GM23338 (cell line): ENCODE measurements at regions not wholly inside any gene's neighbourhood (a gene's known extent, or its start where the extent isn't known, plus 50 kb on each side); places are given as distances from the start of the nearest gene placed in this dataset.
A peak's percentile ranks its signal among the peaks of the same experiment; 100 is the strongest.

ENCODE experiments used
- ATAC-seq: fragments of 200-7000 bp; cut with Tn5 transposase; 3 replicates; pipeline ENCODE4 v1.9.1; 2020
- DNase-seq: peaks from one replicate; pipeline ENCODE4 v3.0.0-alpha.2; 2015; ENCODE audit warnings: low spot score
- H2AFZ ChIP-seq: fragments of 200-600 bp; sonication (generic); 2 replicates; pipeline ENCODE4 v1.8.0; 2016; ENCODE audit warnings: antibody characterized with exemption, mild to moderate bottlenecking, moderate library complexity
- H3F3A ChIP-seq: fragments of 200-600 bp; sonication (generic); replicated peaks from 2 replicates; pipeline ENCODE4 v1.8.0; 2017; ENCODE audit warnings: antibody characterized with exemption, mixed run types, low read depth
- H3K27ac ChIP-seq: fragments of 200-600 bp; sonication (generic); 2 replicates; pipeline ENCODE4 v1.6.1; 2016; ENCODE audit warnings: low read depth
- H3K27me3 ChIP-seq: fragments of 200-600 bp; sonication (generic); 2 replicates; pipeline ENCODE4 v1.8.0; 2016; ENCODE audit warnings: mild to moderate bottlenecking, mixed run types, moderate library complexity; ENCODE audit not compliant: insufficient read depth
- H3K36me3 ChIP-seq: fragments of 200-600 bp; sonication (generic); 2 replicates; pipeline ENCODE4 v1.8.0; 2016; ENCODE audit warnings: mild to moderate bottlenecking; ENCODE audit not compliant: insufficient read depth
- H3K4me1 ChIP-seq: fragments of 200-600 bp; sonication (generic); 2 replicates; pipeline ENCODE4 v1.8.0; 2016; ENCODE audit warnings: mild to moderate bottlenecking, moderate library complexity; ENCODE audit not compliant: insufficient read depth
- H3K4me2 ChIP-seq: fragments of 200-600 bp; sonication (generic); 2 replicates; pipeline ENCODE4 v1.7.1; 2017; ENCODE audit warnings: mixed run types
- H3K4me3 ChIP-seq: fragments of 200-600 bp; sonication (generic); 2 replicates; pipeline ENCODE4 v1.6.1; 2016; ENCODE audit warnings: mixed run types
- H3K79me2 ChIP-seq: fragments of 200-600 bp; sonication (generic); replicated peaks from 2 replicates; pipeline ENCODE4 v1.8.0; 2017; ENCODE audit warnings: mild to moderate bottlenecking; ENCODE audit not compliant: insufficient read depth
- H3K9me2 ChIP-seq: fragments of 200-600 bp; sonication (generic); 2 replicates; pipeline ENCODE4 v1.8.0; 2017; ENCODE audit not compliant: insufficient read depth
- H4K20me1 ChIP-seq: fragments of 200-600 bp; sonication (generic); replicated peaks from 2 replicates; pipeline ENCODE4 v1.8.0; 2017; ENCODE audit warnings: mild to moderate bottlenecking; ENCODE audit not compliant: insufficient read depth
- H3K27ac Mint-ChIP-seq: 2 replicates; pipeline ENCODE4 v1.8.0; 2020; ENCODE audit warnings: inconsistent platforms, mild to moderate bottlenecking, moderate library complexity, mixed read lengths
- H3K27me3 Mint-ChIP-seq: 3 replicates; pipeline ENCODE4 v1.8.0; 2022; ENCODE audit warnings: low read depth, mild to moderate bottlenecking, moderate library complexity, mixed read lengths, inconsistent platforms; ENCODE audit not compliant: insufficient read depth, poor library complexity
- H3K36me3 Mint-ChIP-seq: 3 replicates; pipeline ENCODE4 v1.8.0; 2021; ENCODE audit warnings: low read depth, mild to moderate bottlenecking, inconsistent platforms, moderate library complexity, mixed read lengths
- H3K4me1 Mint-ChIP-seq: 3 replicates; pipeline ENCODE4 v1.8.0; 2020; ENCODE audit warnings: mild to moderate bottlenecking, inconsistent platforms, mixed read lengths
- H3K4me3 Mint-ChIP-seq: 3 replicates; pipeline ENCODE4 v1.8.0; 2021; ENCODE audit warnings: moderate library complexity, mild to moderate bottlenecking, inconsistent platforms, mixed read lengths
- H3K9me3 Mint-ChIP-seq: 3 replicates; pipeline ENCODE4 v1.8.0; 2020; ENCODE audit warnings: moderate library complexity, mild to moderate bottlenecking, inconsistent platforms, mixed read lengths
- CREB1 ChIP-seq: fragments of 250-450 bp; sonication (Bioruptor Pico); IDR thresholded peaks from 2 replicates; pipeline ENCODE4 v1.5.0; 2020; ENCODE audit warnings: low read depth, mild to moderate bottlenecking, moderate library complexity
- CTCF ChIP-seq, 2 experiments: fragments of 200-600 bp in 1 of 2; sonication (generic) in 1 of 2; conservative IDR thresholded peaks; 2 replicates each; pipeline versions ENCODE4 v1.5.1 to v1.6.1; 2016 to 2017; ENCODE audit warnings: antibody characterized with exemption in 2 of 2, low read depth in 2 of 2, mild to moderate bottlenecking in 2 of 2, moderate library complexity in 1 of 2
- ETS1 ChIP-seq: IDR thresholded peaks from 2 replicates; pipeline ENCODE4 v1.6.1; 2016; ENCODE audit warnings: antibody characterized with exemption
- EZH2phosphoT487 ChIP-seq: fragments of 200-600 bp; sonication (generic); IDR thresholded peaks from one replicate; pipeline ENCODE4 v1.8.1; 2018; ENCODE audit warnings: antibody characterized with exemption; ENCODE audit not compliant: unreplicated experiment
- JUNB ChIP-seq: IDR thresholded peaks from one replicate; pipeline ENCODE4 v1.6.1; 2016; ENCODE audit warnings: antibody characterized with exemption; ENCODE audit not compliant: unreplicated experiment
- NANOG ChIP-seq: IDR thresholded peaks from 2 replicates; pipeline ENCODE4 v1.6.1; 2016; ENCODE audit warnings: antibody characterized with exemption, borderline replicate concordance
- POLR2AphosphoS5 ChIP-seq: IDR thresholded peaks from 2 replicates; pipeline ENCODE4 v1.6.1; 2016; ENCODE audit warnings: antibody characterized with exemption, low read depth
- REST ChIP-seq: IDR thresholded peaks from one replicate; pipeline ENCODE4 v1.6.1; 2018; ENCODE audit warnings: antibody characterized with exemption; ENCODE audit not compliant: unreplicated experiment
- STAT1 ChIP-seq: IDR thresholded peaks from one replicate; pipeline ENCODE4 v1.6.1; 2016; ENCODE audit warnings: antibody characterized with exemption; ENCODE audit not compliant: unreplicated experiment
- ZNF114 ChIP-seq: fragments of 250-450 bp; sonication (Bioruptor Pico); IDR thresholded peaks from 2 replicates; pipeline ENCODE4 v1.5.0; 2020; ENCODE audit warnings: mild to moderate bottlenecking, moderate library complexity
- ZNF462 ChIP-seq: fragments of 250-450 bp; sonication (Bioruptor Pico); IDR thresholded peaks from 2 replicates; pipeline ENCODE4 v1.5.0; 2020; ENCODE audit warnings: mild to moderate bottlenecking, moderate library complexity

GRCh38 chr13:44842158-44842557, 147.1 kb downstream of the NUFIP1 start (continued):
- TF ChIP-seq CTCF (conservative IDR thresholded peaks at IDR 0.05; ENCODE audit: low read depth in 2 of 2) (no peak), REST (no peak), ZNF114 (CRISPR knock-in tag) (no peak), NANOG (no peak), POLR2AphosphoS5 (no peak), JUNB (no peak), STAT1 (no peak)

GRCh38 chr13:44840131-44840530, 149.1 kb downstream of the NUFIP1 start:
- H3K9me2 ChIP-seq = peaks cover 15% of the 10 kb centered on the region
- 0 out of 2 replicates have a peak overlapping the region, but pooled peaks have one; percentile 29 for H2AFZ ChIP-seq
- H3K79me2 ChIP-seq = no peaks in the 10 kb centered on the region
- no peaks in the 10 kb centered on the region for H4K20me1 ChIP-seq
- no peak for DNase-seq
- no peak overlapping the region for H3K4me3 Mint-ChIP-seq
- H3K4me2 ChIP-seq = no peak overlapping the region
- H3K27ac ChIP-seq = no peak overlapping the region
- H3K27ac Mint-ChIP-seq = no peak overlapping the region
- no peak overlapping the region for H3K4me3 ChIP-seq
- no peaks in the 10 kb centered on the region; the same call in 1 of the 2 replicates for H3K4me1 ChIP-seq
- no peaks in the 10 kb centered on the region for H3K36me3 ChIP-seq
- H3K4me1 Mint-ChIP-seq = no peaks in the 10 kb centered on the region
- H3K27me3 ChIP-seq = no peaks in the 10 kb centered on the region
- H3K36me3 Mint-ChIP-seq = no peaks in the 10 kb centered on the region
- ATAC-seq = no peak
- no peaks in the 10 kb centered on the region for H3K9me3 Mint-ChIP-seq
- no peaks in the 10 kb centered on the region for H3F3A ChIP-seq
- no peaks in the 10 kb centered on the region for H3K27me3 Mint-ChIP-seq
- TF ChIP-seq JUNB (no peak), CTCF (conservative IDR thresholded peaks at IDR 0.05; ENCODE audit: low read depth in 2 of 2) (no peak), EZH2phosphoT487 (no peak), ZNF114 (CRISPR knock-in tag) (no peak), CREB1 (CRISPR knock-in tag) (no peak), ETS1 (no peak), ZNF462 (CRISPR knock-in tag) (no peak)
